GM12865 (cell line): ENCODE measurements at regions not wholly inside any gene's neighbourhood (a gene's known extent, or its start where the extent isn't known, plus 50 kb on each side); places are given as distances from the start of the nearest gene placed in this dataset.

Experiments
- DNase-seq: peaks from one replicate; pipeline ENCODE4 v3.0.0; 2010; ENCODE audit warnings: low read depth
- H3K4me3 ChIP-seq: 2 replicates; pipeline ENCODE4 v1.5.1; 2011; ENCODE audit warnings: mild to moderate bottlenecking, low read depth, low read length, control low read depth
- CTCF ChIP-seq: IDR thresholded peaks from 2 replicates; pipeline ENCODE4 v1.5.1; 2011; ENCODE audit warnings: low read length, control low read depth, low read depth, inconsistent platforms; ENCODE audit not compliant: insufficient read depth; ENCODE audit errors: missing control alignments

GRCh38 chr6:144411531-144412165 lies 126.5 kb downstream of the UTRN start:
- no peak for TF ChIP-seq CTCF
- DNase-seq = no peak
- H3K4me3 ChIP-seq = no peak overlapping the region

- no peak for TF ChIP-seq CTCF
- DNase-seq = no peak
Observed at GRCh38 chr6:144413418-144413817, 128.3 kb downstream of the UTRN start.

GRCh38 chr6:144415014-144415413 lies 129.9 kb downstream of the UTRN start:
- H3K4me3 ChIP-seq = no peak overlapping the region
- no peak for TF ChIP-seq CTCF
- DNase-seq = no peak

More at GRCh38 chr6:144413418-144413817, 128.3 kb downstream of the UTRN start:
- no peak overlapping the region for H3K4me3 ChIP-seq

- no peak overlapping the region for H3K4me3 ChIP-seq
- no peak for TF ChIP-seq CTCF
- no peak for DNase-seq
Observed at GRCh38 chr6:144415835-144416237, 130.7 kb downstream of the UTRN start.

- DNase-seq = no peak
- TF ChIP-seq CTCF = no peak
- H3K4me3 ChIP-seq = no peak overlapping the region
Observed at GRCh38 chr6:144416244-144416643, 131.1 kb downstream of the UTRN start.

GRCh38 chr6:144416773-144417172 lies 131.6 kb downstream of the UTRN start:
- H3K4me3 ChIP-seq = no peak overlapping the region
- no peak for DNase-seq
- no peak for TF ChIP-seq CTCF

- no peak for TF ChIP-seq CTCF
- no peak for DNase-seq
- no peak overlapping the region for H3K4me3 ChIP-seq
Observed at GRCh38 chr6:144417681-144418080, 132.5 kb downstream of the UTRN start.
